DMS114 treated with DMSO at 0.1 percent for 48 hours (cell line): ENCODE measurements at regions not wholly inside any gene's neighbourhood (a gene's known extent, or its start where the extent isn't known, plus 50 kb on each side); places are given as distances from the start of the nearest gene placed in this dataset.

ENCODE experiments used
- DNase-seq: peaks from one replicate; lab custom pipeline; 2025; ENCODE audit not compliant: unreplicated experiment; lab: John Stamatoyannopoulos, UW

DNA sequence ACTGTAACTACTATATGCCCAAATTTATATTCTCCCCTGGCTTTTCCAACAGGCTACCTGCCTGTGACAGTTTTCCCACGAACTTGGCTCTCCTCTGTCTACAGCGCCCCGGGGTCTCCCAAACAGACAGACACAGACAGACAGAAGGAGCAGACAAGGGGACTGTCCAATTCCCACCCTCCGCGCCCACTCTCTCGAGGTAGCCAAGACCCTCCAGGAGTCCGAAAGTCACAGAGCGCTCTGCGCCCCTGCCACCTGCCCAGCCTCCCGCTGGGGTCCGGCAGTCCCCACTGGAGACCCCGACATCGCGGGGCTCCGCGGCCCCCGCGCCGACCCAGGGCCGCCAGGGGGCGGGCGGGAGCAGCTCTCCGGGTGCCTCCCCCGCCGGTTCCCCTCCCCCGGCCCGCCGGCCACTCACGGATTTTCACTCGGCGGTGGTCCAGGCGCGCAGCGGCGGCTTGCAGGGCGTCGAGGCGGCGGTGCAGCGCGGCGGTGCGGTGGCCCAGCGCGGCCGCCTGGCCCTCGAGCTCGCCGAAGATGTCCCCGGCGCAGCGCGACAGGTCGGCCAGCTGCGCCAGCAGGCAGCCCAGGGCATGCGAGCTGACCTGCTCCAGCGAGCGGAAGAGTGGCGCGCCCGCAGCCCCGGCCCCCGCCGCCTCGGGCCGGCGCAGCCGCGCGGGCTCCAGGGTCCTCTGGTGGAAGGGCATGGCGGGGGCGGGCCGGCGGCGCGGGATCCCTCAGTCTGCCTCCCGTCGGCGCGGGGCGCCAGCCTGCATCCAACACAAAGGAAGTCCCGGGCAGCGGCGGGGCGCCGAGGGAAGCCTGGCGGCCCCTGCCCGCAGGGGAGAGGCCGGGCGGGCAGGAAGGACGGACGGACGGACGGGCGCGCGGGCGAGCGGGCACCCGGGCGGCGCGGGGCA is 81.3 kb upstream of the CCDC28A start:
- no peak for DNase-seq

DNA sequence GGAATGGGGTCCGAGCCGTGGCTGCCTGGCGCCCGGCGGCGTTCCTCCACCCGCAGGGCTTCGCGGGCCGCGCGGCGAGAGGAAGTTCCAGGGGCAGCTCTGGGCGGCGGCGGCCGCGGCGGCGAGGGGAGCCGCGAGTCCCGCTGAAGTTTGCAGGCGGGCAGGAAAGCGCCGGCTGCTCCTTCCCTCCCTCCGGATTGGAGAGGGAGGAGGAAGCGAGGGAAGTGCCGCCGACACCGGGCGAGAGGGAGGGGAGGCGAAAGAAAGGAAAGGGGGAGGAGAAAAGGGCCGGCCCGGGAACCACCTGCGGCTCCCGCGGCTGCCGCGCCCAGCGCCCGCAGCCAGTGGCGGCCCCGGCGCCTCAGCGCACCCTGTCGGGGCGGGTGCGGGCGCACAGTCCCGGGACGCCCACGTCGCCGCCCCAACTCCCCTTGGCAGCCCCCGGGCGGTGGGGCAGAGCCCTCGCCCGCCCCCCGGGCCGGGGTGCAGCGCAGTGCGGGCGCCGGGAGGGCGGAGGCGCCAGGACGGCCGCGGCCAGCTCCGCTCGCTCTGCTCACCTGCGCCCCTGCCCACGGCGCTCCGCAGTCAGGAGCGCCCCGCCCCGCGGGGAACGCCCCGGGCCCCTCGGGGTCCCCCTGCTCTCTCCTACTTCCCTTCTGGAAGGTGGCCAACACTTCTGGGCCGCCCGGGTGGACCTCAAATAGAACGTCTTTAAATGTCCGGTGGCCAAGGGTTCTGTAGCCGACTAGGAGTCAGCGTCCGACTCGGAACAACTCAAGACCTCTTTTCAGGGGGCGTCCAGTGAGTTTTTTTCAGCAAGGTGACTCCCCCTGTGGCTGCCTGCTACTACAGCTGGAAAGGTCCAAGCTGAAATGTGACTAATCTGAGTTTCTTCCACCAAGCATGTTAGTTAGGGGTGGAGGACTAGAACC is 80.3 kb upstream of the CCDC28A start:
- peak; percentile 21 for DNase-seq

DNA sequence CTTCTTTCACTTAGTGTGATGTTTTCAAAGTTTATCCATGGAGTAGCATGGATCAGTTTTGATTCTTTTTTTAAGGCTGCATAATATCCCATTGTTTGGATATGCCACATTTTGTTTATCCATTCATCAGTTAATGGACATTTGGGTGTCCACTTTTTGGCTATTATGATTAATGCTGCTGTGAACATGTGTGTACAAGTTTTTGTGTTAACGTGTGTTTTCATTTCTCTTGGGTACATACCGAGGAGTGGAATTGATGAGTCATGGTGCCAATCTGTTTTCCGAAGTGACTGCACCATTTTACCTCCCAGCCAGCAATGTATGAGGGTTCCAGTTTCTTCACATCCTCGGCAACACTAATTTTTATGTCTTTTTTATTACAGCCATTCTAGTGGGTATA is 78.4 kb upstream of the CCDC28A start:
- DNase-seq, result no peak

DNA sequence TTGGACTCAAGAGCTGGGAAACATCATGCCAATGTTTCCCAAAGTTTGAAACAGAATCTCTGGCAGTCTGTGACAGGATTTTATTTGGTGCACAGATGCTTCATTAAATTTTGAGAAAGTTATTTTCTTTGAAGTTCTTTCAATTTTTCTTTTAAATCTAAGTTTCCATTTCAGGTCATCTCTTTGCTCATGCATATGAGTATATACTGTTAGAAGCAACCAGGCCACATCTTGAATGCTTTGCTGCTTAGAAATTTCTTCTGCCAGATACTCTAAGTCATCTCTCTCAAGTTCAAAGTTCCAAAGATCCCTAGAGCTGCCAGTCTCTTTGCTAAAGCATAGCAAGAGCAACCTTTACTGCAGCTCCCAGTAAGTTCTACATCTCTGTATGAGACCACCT is 59.1 kb upstream of the CCDC28A start:
- no peak for DNase-seq

DNA sequence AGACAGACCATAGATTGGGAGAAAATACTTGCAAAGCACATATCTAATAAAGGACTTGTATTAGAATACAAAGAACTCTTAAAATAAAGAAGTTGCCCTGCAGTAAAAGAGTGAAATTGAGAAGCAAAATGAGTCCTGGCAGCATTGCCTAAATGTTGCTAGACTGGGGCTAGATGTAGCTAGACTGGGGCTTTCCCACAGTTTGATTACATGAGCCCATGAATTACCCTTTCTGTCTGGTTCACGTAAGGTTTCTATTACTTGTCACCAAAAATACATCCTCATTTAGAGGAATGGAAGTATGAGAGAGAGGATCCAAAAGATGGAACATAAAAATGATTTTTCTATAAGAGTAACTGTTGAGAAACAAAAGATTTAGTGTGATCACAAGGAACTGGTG is 57.6 kb upstream of the CCDC28A start:
- DNase-seq, result no peak

DNA sequence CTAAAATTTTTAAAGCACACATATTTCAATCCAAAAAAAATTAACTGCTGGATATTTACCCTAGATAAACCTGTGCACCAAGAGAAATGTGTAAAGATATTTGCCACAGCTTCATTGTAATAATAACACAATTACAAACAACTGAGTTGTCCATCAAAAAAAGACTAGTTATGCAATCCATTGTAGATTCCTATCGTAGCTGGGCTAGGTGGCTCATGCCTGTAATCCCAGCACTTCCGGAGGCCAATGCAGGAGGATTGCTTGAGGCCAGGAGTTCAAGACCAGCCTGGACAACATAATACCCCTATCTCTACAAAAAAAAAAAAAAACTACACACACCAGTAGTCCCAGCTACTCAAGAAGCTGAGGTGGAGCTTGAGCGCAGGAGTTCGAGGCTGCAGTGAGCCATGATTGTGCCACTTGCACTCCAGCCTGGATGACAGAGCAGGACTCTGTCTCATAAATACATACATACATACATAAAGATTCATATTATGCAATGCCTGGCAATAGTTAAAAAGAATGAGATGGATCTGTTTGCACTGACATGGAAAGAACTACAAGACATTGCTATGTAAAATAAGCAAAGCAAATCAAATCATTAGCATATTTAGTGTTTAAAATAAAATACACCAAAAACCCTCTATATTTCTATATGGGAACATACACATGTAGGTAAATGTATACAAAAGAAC is 56.5 kb upstream of the CCDC28A start:
- no peak for DNase-seq

DNA sequence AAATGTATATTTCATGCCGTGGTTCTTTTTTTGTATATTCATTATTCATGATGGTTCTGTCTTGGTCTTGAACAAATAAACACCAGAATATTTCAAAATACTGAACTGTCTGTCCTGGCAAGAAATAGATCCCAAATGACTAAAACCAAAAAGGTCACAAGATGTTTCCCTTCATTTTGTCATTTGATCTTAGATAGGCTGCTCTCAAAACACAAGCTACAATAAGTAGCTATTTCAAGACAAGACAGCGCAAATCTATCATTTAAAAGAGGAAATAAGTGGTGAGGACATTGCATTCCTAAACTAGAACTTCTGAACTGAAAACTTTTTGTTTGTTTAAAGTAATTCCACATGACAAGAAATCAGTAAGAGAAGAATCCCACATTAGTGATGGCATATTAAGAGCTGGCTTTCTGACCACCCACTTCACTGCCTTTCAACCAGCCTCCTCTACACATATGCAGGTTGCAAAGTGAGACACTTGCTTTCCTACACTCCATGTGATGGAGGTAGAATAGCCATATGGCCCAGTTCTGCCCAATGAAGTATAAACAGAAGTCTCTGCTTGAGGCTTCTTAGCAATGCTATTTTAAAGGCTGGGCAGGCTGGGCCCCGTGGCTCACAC is 54.4 kb upstream of the CCDC28A start:
- no peak for DNase-seq

DNA sequence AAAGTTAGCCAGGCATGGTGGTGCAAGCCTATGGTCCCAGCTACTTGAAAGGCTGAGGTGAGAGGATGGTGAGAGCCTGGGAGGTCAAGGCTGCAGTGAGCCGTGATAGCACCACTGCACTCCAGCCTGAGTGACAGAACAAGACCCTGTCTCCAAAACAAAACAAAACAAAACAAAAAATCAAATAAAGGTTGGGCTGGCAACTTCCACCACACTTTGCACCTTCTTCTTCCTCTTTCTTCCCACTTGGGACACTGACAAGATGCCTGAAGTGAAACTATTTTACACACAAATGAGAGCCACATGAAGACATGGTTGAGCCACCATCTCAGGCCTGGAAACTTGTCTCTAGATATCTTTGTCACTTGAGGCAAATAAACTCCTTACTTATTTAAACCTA is 53.8 kb upstream of the CCDC28A start:
- DNase-seq, result no peak

DNA sequence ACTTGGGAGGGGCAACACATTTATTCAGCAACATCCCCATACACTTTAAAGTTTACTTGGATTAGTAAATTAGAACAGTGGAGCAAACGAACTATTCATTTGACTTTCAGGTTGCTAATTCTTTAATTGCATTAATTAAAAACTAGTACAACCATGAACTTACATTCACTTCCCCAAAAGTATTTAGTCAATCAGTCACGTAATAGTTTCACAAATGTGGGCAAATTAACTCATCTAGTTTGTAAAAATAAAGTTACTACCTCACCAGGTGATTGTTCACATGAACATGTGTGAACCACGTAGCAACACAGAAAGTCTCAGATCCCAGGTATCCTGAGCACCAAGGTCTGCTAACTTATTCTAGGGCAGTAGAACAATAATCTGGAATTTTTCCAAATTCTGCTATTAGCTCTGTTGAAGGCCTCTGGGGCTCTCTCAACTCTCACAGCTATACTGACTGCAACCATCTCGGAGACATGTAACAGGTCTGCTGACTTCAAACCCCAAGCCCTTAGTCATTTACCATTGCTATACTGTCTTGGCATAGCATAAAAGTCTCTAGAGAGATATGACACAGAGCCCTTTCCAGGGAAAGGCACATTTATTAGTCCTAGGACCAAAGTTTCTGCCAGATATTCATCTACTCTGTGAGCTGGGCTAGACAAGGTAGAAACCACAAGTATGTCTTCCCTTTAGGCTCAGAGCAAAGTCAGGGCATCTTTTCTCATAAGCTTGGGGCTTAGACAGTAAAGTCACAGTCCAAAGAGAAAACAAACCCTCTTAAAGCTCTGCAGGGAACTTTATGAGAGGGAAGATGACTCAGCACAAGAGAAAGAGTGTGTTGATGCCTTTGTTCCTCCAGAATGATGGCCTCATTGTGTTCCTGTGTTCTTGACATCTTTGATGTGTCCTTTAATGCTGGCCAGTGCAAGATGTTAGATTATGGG is 50.9 kb upstream of the CCDC28A start:
- DNase-seq, result no peak
